ENCODE measurements at regions not wholly inside any gene's neighbourhood (a gene's known extent, or its start where the extent isn't known, plus 50 kb on each side); places are given as distances from the start of the nearest gene placed in this dataset.

- no peak for DNase-seq
These were observed 807.4 kb upstream of the POU3F3 start for GRCh38 chr2:104046466-104046865.

GRCh38 chr2:104047516-104047915 lies 806.4 kb upstream of the POU3F3 start:
- no peak for DNase-seq

DNA sequence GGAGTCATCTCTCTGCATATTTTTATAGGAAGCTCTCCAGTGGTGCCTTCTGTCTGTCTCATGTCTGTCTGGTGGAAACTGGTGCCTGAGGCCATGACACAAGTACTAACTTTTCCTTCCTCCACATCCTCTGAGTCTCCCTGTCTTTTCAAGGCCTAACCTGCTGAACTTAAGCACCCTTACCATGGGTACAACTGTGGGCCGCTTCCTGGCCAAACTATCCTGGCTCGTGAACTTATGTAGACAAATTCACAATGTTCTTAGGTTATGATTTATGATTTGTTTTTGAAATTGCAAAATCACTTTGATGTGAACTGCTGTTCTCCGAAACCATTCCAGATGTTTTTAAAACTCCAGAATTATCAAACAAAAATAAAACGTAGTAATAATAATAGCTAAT lies 804.5 kb upstream of the POU3F3 start:
- no peak for DNase-seq

DNA sequence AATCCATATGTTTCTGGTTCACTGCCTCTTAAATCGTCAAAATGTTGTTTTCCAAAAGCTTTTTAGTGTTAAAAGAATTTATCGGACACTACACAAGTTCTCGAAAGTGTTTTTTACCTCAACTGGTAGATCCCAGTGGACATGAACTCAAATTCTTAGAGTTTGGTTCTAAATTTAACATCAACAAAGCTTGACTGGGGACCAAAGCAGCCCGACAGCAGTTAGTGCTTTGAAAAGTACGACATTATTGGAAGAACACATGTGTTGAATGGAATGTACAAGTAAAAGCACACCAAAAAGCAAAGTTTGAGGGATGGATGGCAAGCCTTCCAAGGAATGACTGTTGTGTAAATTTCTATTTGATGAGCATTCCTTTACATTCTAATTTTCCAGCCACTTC lies 803.9 kb upstream of the POU3F3 start:
- DNase-seq = no peak

GRCh38 chr2:104050656-104051242 lies 803.2 kb upstream of the POU3F3 start:
- no peak for DNase-seq

GRCh38 chr2:104051766-104052165 lies 802.1 kb upstream of the POU3F3 start:
- no peak for DNase-seq

DNA sequence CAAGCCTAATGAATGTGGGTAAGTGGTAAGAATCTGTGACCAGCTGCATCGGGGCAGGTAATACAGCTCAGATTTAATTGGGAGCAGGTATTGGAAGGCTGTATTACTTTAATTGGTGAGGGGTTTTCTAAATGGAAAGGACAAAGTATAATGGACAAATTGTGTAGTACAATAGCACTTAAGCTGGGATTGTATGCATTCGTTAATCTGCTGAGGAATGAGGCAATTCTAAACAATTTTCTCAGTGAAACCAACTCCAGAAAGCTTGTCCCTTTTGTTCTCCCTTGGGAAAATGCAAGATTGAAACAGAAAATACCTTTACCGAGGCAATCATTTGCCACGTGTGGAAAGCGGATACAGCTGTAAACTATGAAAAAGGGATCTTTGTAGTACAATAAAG lies 801.6 kb upstream of the POU3F3 start:
- DNase-seq = no peak

GRCh38 chr2:104056451-104056850 lies 797.5 kb upstream of the POU3F3 start:
- no peak for DNase-seq

DNA sequence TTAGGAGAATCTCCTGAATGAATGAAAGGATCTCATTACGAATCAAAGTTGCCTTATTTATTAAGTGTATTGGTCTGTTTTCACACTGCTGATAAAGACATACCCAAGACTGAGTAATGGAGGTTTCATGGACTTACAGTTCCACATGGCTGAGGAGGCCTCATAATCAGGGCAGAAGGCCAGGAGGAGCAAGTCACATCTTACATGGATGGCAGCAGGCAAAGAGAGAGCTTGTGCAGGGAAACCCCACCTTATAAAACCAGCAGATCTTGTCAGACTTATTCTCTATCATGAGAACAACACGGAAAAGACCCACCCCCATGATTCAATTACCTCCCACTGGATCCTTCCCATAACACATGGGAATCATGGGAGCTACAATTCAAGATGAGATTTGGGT lies 785.2 kb upstream of the POU3F3 start:
- DNase-seq = no peak

- no peak for DNase-seq
These were observed 776.3 kb upstream of the POU3F3 start for GRCh38 chr2:104077573-104077972.

DNA sequence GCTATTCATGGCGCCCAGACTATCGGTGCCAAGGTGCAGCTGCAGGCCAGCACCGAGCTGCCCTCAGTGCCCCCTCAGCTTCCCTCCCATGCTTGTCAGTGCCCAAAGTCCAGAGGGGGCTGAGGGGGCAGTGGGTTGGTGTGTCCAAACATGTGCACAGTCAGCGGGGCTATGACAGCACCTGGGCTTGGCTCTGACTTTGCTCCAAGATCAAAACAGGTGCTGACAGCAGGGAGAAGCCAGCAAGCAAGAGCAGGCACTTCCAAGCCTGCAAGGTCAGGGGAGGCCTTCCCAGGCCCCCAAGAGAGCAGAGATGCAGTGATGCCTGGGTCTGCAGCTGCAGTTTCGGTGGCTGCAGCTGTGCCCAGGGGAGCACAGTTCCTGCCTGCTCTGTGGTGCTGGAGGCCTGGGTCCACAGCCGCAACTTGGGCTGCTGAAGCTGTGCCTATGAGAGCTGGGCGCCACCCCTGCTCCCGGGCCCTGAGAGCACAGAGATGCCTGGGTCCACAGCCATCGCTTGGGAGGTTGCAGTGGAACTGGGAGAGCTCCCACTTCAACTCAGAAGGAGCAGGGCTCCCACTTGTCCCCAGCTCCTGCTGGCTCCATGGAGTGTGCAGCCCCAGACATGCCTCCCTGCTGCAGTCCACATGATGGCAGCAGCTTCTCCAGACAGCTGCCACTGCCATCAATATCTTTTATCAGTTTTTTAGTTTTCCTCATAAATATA lies 775.3 kb upstream of the POU3F3 start:
- no peak for DNase-seq

- no peak for DNase-seq
These were observed 765.2 kb upstream of the POU3F3 start for GRCh38 chr2:104088745-104089144.

DNA sequence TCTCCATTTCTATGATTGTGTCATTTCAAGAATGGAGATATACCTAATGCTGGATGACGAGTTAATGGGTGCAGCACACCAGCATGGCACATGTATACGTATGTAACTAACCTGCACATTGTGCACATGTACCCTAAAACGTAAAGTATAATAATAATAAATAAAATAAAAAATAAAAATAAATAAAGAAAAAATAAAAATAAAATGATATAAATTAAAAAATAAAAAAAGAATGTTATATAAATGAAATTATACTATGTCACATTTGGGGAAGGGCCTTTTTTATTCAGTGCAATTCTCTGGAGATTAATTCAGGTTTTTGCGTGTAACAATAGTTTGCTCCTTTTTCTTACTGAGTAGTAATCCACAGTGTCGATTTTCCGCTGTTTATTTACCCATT lies 763.5 kb upstream of the POU3F3 start:
- no peak for DNase-seq

GRCh38 chr2:104091894-104092293 lies 762.0 kb upstream of the POU3F3 start:
- DNase-seq = no peak

DNA sequence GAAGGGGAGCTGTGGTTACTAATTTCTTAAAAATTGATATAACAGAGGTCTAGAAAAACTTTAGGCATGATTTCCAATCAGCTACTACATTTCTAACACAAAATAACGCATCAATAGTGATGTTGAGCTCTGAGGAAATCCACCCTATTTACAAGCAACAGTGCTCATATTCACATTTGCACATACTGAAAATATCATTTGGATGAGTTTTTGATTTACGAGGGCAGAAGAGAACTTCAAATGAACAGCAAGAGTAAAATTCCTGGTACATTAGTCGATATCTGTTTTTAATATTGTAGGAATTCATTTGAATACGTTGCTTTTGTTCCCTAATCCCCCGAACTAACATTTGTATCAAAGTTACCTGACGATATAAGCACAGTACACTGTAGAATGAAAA lies 761.0 kb upstream of the POU3F3 start:
- no peak for DNase-seq

- DNase-seq = no peak
These were observed 751.3 kb upstream of the POU3F3 start for GRCh38 chr2:104102615-104103014.

DNA sequence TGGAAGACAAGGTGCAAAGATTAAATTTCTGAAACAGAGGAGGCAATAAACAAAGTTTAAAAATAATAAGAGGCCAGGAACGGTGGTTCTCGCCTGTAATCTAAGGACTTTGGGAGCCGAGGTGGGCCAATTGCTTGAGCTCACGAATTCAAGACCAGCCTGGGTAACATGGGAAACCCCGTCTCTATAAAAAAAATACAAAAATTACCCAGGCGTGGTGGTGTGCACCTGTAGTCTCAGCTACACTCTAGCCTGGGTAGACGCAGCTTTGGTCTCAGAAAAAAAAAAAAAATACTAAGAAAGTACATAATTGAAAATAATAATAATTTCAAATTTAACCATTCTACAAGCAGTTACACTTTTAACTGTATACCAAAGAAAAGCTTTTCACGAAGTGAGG lies 744.6 kb upstream of the POU3F3 start:
- no peak for DNase-seq

DNA sequence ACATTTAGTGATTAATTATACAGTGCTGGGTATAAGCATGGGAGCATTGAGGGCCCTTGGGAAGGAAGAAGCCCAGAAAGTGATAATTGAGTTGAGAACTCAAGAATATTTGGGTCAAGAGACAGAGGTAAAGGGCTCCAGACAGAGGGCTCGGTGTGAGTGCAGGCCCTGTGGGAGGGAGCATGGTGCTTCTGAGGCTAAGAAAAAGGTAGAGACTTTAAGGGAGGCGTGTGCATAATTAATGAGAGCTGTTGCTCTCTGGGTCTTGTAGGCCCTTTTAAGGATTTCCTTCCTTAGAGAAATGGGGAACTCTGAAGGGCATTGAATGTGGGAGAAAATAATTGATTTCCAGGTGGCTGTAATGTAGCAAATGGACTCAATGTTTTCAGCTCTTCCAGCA lies 735.0 kb upstream of the POU3F3 start:
- DNase-seq = no peak

GRCh38 chr2:104120171-104120570 lies 733.7 kb upstream of the POU3F3 start:
- no peak for DNase-seq

DNA sequence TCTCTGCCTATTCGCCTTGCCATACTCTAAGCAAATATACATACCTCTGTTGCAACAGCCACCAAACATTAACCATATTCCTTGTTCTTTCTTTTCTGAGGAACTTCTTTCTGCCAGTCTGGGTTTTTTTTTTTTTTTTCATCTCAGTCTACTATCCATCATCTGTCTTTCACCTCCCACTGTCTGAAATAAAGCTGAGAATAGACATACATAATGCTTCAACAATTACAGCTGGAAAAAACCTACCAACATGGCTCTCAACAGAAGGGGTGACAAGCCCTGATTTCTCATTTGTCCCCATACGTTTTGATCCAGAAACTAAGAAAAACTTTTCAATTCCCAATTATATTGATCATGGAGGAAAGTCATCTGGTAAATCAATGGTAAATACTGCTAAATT lies 728.8 kb upstream of the POU3F3 start:
- DNase-seq = no peak

DNA sequence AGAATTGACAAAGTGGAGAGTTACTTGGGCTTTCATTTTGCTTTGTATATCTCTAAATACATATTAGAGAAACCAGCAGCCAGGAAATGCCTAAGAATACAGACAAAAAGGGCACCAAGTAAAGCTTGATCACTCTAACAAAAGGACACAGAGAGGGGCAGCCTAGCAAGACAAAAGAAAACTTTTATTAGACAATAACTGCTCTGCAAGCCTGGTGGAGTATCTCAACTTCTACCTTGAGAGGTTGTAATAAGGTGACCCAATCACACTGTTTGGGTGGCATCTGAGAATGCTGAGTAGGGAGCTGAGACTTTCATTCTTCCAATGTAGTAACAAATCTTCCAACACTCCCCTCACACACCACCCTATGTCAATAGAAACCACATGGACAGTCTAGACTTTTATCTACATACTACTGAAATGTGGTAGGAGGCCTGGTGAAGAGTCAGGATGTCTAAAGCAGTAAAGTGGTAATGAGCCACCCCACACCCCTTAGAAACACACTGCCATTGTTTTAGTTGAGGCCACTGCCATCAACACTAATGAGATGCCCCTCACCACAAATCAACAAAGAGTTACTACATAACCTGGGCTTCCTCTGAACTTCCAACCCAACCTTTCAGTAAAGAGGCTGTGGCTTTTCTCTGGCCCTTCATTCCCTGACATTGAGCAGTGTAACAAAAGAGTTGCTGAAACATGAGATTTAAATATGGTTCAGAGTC lies 726.7 kb upstream of the POU3F3 start:
- no peak for DNase-seq

DNA sequence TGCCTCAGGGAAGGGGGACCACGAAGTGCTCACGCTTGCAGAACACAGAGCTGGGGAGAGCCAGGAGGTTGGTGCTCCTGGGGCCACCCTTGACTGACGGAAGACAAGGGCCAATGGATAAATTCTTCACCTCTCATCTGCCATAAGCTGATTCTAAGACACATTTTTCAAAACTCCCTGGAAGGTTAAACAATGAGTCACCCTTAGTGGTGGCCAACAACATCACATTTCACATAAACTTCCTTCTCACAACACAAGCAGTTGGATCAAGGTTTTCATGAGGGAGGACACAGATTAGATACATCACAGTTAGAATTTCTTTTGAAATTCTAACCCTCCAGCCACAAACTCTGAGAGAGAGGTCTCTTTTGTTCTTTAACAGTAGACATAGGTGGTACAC lies 713.6 kb upstream of the POU3F3 start:
- no peak for DNase-seq

DNA sequence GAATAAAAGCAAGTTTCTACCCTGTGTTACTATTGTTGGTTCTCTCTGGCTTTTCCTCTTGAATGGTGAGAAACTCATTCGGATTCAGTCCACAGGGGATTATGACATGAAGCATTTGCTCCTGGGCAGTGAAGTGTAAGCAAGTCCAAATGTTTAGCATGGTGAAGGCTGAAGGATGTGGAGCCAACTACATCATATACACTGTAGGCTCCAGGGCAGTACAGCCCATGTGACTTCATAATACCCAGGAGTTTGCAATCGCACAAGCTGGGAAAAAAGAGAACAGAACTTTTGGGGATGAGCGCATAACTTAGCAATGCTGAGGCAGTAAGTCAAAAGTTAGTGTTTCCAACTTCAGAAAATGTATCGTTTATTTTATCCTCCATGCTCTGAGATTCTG lies 695.7 kb upstream of the POU3F3 start:
- no peak for DNase-seq

GRCh38 chr2:104163611-104164130 lies 690.2 kb upstream of the POU3F3 start:
- DNase-seq = no peak

Data from activated CD8-positive, alpha-beta memory T cell treated with anti-CD3 and anti-CD28 coated beads for 24 hours (primary cell).